ENCODE measurements at regions not wholly inside any gene's neighbourhood (a gene's known extent, or its start where the extent isn't known, plus 50 kb on each side); places are given as distances from the start of the nearest gene placed in this dataset.

DNA sequence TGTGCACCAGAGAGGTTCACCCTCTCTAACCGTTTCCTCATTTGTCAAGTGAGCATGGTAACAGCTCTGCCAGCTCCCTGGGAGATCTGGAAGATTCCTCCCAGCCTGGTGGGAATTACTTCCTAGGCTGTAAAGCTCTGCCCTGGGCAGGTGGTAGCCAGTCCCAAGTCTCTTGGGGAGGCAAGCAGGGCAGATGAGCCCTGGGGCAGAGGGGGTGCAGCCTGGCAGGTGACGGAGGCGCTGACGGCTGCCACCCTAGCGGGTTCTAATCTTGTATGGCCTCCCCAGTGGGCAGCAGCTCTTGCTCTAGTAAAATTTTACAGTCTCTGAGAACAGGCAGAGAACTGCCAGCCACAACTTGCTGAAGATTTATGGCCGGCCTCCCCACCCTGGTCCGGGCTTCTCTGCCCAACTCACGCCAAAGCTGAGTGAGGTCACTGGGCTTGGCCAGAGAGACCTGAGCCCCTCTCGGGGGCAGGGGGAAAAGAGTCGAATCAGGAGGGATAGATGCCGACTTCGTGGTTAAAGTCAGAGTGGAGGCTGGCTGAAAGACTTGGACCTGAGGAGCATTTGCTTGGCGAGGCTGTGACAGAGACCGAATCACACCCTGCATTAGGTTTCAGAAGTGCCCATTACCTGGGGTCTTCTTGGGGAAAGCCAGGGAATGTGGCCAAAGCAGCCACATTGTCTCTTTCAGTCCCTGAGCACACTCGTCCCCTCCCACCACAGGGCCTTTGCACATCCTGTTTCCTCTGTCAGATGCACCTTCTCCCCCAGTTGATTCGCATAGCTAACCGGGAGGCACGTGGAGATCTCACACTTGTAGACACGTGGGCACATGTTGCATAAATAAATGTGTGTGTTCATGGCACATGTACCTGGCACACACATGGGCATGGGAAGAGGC is 188.2 kb downstream of the MN1 start:
- intact Hi-C loops (cut with DNase I): no loop called here
- no peak for DNase-seq

DNA sequence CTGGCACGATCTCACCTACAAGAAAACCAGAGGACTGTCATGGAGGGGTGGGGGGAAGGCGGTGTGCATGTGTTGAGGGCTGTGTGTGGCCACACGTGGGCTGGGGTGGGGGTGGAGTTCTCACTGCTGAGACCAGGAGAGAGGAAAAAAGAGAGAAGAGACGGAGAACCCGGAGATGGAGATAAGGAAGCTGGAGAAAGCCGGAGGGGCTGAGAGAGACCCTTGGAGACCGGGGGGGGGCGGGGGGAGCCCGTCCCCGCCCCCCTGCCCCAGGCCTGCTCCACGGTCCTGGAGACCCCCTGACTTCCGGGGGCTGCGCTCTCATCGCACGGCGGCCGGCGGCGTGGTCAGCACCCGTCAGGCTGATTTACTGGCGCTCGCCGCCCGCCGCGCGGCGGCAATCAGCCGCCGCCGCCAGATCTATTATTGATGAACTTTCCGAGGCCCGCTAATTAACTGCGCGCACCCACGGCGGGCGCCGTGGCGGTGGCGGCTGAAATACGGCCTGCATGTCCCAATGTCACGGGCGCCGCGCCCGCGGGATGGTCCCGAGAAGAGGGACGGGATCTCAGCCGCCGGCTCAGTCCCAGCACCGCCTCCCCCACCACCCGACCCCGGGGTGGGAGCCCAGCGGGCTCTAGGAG is 187.4 kb downstream of the MN1 start:
- intact Hi-C loops (cut with DNase I): no loop called here
- ATAC-seq (peak; percentile 25 to 31), DNase-seq (no peak)

More for the DNA sequence above, 188.2 kb downstream of the MN1 start:
- ATAC-seq: no peak

DNA sequence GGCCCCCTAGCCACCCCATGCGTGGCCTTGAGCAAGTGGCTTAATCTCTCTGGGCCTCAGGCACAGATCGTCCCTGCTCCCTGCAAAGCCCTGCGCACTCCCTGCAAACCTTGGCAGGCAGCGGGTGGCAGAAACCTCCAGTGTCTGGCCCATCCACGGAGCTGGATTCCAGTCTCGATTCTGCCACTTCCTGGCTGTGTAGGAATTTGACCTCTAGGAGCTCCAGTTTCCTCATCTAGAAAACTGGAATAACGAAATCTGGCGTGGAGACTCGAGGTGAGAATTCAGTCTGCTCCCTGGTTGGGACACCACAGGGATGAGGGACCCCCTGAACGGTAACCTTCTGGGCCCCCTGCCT is 186.9 kb downstream of the MN1 start:
- ATAC-seq: peak in 1 of 2 donors; percentile 45
- intact Hi-C loops (cut with DNase I): no loop called here

DNA sequence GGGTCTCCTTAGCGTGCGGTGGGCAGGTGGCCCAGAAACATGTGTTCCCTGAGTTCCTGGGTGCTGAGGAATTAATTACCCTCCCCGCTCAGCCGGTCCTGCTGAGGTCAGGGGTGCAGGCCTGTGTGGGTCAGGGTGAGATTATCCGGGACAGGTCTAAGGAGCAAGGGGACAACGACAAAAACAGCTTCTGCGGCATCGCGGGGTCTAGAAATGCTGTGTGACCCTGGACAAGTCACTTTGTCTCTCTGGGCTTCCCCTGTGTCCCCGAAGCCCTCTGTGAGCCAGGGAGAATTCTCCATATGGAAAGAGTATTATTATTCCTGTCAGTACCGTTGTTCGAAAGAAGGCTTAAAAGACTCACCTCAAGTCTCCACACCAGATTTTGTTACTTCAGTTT is 186.1 kb downstream of the MN1 start:
- intact Hi-C loops (cut with DNase I): no loop called here
- no peak for DNase-seq
- ATAC-seq: no peak

More for the DNA sequence above, 186.9 kb downstream of the MN1 start:
- DNase-seq: no peak

DNA sequence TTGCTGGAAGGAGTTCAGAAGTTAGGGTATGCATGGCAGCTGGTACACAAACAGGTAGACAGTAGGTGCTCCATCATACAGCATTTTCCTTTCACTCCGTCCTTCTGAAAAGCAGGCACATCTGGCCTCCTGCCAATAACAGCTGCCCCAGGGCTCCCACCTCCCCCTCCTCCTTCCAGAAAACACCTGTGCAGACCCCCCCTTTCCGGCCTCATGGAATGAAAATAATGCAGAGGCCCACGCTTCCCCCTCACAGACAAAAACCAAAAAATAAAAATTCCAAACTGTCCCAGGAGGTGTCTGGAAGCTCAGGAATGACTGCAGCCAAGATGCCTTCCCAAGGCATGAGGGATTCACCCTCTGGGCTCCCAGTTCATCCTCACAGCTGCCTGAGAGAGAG is 185.5 kb downstream of the MN1 start:
- DNase-seq (no peak), ATAC-seq (no peak)
- intact Hi-C loops (cut with DNase I): no loop called here

DNA sequence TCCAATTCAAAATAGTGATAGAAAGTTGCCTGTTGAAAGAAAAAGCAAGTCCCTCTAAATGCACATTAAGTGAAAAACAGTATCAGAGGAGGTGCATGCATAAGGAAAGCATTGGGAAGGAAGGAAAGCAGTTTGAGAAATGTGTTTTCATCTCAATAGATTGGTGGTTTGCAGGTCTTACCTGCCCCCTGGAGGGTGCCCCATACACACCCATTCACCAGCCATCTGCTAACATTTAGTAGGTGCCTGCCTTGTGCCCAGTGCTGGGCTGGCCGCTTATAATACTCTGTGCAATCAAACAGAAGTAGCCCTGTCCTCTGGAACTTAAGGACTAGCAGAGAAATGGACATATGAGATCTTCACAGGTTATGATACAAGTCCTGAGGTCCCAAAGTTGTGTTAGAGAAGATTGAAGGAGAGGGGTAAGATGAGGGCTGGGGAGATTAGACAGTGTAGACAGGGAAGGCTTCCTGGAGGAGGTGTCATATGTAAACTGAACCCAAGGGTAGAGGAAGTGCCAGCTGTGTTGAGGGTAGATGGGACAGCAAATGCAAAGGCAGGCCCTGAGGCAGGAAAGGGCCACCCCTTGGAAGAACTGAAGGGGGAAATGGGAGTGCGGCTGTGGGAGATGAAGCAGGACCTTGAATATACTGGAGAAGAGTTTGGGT is 184.2 kb downstream of the MN1 start:
- DNase-seq (no peak), ATAC-seq (no peak)
- intact Hi-C loops (cut with DNase I): no loop called here

DNA sequence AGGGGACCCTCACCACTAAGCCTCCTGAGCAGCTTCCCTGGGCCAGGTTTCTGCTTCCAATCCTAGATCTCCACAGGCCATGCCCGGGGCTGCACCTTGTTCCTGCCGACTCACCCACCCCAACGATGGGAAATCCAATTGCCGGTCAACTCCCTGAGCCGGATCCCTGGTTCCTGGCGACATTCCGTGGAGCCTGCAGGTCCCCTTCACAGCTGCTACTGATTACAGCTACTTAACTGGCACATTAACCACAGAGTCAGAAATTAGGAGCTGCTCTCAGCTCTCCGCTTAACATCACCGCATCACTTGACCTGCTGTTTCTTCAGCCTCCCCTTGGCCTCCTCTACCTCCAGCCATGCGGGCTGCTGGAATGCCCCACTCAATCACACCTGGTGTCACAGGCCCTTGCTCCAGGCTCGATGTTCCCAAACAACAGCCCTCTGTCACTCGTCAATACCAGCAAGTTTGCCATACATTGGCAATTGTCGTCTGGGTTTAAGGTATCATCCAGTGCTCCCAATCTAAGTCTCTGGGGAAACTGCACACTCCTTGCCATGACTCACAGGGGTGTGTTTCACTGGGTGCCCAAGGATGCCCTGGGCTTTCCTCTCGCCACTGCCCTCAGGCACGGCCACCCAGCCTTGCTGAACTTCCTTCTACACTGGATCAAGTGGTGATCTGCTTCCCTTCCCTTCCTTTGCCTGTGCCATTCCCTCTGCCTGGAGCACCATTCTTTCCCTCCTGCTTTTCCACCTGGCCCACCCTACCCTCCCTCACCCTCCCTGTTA is 181.0 kb downstream of the MN1 start:
- ATAC-seq (no peak), DNase-seq (no peak)
- intact Hi-C loops (cut with DNase I): no loop called here

DNA sequence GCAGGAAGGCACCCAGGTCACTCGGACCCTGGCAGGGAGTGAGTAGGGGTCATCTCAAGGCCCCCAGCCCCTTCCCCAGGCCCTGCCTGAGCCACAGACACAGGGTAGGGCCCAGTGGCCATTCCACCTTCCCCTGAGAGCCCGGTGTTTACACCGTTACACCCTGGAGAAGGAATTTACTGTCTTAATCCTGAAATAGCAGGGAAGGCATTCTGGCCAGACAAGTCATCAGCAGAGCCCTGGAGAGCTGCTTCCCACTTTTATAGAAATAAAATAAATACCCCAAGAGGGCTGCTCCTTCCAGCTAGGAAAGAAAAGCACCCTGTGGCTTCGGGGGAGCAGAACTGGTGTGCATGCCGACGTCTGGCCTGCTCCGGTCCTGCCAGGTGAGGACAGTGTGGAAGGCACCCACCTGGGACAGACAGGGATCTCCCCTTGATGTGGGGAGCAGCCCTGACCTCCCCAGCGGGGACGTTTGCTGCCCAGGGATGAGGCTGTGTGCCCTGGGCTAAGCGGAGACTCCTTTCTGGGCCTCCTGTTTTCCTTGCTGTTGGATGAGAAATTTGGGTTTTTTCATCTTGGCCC is 180.0 kb downstream of the MN1 start:
- intact Hi-C loops (cut with DNase I): no loop called here

DNA sequence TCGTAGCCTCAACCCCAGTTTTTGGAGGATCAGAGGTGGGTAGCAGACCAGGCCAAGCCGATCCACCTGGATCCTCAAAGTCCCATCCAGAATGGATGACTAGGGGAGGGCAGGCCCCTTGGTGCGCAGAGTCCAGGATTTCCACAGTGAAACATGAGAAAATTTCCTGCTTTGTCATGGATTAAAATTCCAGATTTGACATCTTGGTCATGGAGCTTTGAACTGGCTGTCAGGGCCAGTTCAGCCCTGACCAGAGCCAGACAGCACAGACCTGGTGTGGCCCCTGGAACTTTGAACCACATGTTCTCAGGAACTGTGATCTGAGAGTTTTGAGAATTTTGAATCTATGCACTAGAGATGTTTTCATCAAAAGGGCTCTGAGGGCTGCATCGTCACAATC is 177.5 kb downstream of the MN1 start:
- ATAC-seq (no peak), DNase-seq (no peak)
- intact Hi-C loops (cut with DNase I): no loop called here

More for the DNA sequence above, 180.0 kb downstream of the MN1 start:
- no peak for ATAC-seq
- DNase-seq: no peak

DNA sequence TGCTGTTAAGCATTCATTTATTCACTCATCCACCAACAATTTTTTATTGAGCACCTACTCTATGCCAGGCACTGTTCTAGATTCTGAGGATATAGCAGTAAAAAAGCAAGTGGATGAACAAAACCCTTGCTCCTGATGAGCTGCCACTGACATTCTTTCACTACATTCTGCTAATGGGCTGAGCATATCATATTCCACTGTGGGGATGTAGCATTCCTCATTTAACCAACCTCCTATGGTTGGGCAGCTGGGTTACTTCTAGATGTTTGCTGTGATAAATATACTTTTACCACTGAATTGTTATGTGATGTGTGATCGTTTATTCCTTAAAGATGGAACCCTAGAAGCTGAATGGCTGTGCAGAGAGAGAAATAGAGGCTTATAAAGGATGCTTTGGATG is 176.9 kb downstream of the MN1 start:
- intact Hi-C loops (cut with DNase I): no loop called here
- DNase-seq: no peak
- ATAC-seq: no peak

DNA sequence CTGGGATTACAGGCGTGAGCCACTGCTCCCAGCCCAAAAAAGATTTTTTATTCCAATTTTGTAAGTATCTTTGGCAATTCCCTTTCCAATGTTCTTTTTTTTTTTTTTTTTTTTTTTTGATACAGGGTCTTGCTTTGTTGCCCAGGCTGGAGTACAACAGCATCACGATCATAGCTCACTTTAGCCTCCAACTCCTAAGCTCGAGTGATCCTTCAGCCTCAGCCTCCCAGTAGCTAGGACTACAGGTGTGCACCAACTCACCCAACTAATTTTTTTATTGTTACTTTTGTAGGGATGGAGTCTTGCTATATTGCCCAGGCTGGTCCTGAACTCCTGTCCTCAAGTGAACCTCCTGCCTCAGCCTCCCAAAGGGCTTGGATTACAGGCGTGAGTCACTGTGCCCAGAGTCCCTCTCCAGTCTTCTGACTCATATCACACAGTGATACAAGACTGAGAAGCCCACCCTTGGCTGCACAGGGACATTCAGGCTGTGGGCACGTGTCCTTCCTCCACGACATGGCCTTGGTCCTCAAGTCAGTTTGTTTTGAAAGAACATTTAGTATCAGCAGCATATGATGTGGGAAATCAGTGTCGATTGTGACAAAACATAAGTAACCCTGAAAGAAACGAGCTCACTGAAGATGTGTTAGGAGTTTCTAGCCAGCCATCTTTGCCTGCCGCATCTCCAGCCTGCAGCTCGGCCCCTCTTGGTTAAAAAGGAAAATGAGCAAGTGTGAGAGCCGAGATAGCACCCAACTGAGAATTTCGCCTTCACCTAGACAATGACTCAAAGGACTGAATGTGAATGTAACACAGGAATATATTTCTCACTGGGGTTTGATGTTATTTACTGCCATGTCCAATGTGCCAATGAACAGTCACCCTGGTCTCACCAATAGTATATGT is 175.5 kb downstream of the MN1 start:
- intact Hi-C loops (cut with DNase I): no loop called here
- ATAC-seq: no peak
- DNase-seq: no peak

DNA sequence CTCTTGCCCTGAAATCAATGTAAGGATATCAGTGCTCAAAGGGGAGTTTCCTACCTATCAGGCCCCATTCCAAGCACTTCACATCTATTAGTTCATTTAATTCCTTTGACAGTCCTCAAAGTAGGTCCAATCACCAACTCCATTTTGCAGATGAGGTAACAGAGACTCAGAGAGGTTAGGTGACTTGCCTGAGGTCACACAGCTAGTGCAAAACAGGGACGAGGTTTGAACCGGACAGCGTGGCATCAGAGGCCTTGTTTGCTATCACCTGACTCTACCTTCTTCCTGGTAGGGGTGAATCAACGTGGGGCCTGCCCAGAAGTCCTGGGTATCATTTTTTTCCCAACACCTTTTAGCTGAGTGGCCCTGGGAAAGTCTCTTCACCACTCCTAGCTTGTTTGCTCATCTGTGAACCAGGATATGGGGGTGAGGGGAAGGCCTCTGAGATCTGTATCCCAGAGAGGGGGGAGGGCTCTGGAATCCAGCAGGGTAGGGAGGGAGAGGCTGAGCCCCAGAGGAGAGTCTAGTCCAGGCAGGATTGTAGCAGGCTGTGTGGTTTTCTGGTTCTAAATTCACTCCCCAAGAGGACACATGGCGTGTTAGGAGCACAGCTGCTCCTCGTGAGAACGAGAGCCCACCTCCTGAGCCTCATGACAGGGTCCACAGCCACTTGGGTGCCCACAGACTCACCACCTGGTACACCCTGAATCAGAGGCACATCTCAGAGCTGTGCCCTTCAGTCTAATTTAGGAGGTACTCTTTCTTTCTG is 174.7 kb downstream of the MN1 start:
- intact Hi-C loops (cut with DNase I): no loop called here
- DNase-seq: no peak
- no peak for ATAC-seq

DNA sequence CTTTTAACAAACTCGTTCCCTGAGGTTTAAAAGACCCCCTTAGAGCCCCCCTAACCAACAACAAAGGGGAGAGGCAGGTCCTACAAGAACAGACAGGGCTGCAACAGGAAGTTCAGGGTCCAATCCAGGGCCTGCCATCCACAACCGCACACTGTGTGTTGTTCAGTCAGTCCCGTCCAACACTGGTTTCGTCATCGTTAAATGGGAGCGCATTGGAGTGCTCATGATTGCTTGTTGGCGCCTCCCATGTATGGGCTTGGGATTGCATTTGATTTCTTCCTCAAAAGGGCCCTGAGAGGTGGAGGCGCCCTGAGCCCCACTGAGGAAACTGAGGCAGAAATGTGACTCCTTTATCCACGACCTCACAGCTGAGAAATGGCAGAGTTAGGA is 174.1 kb downstream of the MN1 start:
- ATAC-seq (no peak), DNase-seq (no peak)
- intact Hi-C loops (cut with DNase I): no loop called here

DNA sequence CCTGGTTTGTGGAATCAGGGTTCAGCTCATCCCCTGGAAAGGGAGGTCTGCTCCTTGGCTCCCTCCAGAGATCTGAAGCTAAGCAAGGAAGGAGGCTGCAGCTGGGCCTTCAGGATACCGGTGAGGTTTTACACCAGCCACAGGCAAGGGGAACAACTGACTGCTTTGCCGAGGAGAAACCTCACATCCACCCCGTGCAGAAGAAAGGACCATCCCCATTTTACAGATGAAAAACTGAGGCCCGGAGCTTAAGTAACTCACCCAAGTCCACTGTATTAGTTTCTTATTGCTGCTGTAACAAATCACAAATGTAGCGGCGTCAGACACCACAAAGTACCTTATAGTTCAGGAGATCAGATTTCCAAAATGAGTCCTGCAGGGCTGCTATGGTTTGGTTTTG is 173.7 kb downstream of the MN1 start:
- intact Hi-C loops (cut with DNase I): no loop called here
- DNase-seq: no peak
- ATAC-seq: no peak

DNA sequence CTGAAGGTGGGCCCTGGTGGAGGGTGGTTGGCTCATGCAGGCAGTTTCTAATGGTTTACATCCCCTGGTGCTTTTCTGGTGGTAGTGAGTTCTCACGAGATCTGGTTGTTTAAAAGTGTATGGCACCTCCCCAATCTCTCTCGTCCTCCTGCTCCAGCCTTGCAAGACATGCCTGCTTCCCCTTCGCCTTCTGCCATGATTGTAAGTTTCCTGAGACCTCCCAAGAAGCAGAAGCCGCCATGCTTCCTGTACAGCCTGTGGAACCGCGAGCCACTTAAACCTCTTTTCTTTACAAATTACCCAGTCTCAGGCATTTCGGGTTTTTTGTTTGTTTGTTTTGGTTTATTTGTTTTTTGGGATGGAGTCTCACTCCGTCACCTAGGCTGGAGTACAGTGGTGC is 173.2 kb downstream of the MN1 start:
- intact Hi-C loops (cut with DNase I): no loop called here
- no peak for DNase-seq
- no peak for ATAC-seq

DNA sequence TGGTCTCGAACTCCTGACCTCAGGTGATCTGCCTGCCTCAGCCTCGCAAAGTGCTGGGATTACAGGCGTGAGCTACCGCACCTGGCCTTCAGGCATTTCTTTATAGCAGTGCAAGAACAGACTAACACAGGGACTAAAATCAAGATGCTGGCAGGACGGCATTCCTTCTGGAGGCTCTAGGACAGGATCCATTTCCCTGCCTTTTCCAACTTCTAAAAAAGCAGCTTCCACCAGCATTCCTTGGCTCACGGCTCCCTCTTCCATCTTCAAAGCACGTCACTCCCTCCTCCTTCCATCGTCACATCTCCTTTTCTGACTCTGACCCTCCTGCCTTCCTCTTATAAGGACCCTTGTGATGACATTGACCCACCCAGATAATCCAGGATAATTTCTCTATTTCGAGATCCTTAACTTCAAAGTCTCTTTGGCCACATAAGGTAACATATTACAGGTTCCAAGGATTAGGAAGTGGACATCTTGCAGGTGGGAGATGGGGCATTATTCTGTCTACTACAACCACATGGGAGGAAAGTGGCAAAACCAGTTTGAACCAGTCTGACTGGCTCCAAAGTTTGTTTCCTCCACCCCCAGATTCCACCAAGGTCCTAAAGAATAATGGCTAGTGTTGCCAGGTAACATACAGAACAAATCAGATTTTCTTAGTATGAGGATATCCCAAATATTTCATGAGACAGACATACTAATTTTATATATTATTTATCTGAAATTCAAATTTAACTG is 172.5 kb downstream of the MN1 start:
- DNase-seq (no peak), ATAC-seq (no peak)
- intact Hi-C loops (cut with DNase I): no loop called here
